Esophagus muscularis mucosa (tissue), 4 donors: ENCODE measurements at regions not wholly inside any gene's neighbourhood (a gene's known extent, or its start where the extent isn't known, plus 50 kb on each side); places are given as distances from the start of the nearest gene placed in this dataset.
A peak's percentile ranks its signal among the peaks of the same experiment; 100 is the strongest.

Experiments used
- EP300 ChIP-seq: sonication (generic); formaldehyde crosslinking; IDR thresholded peaks from one replicate; pipeline ENCODE4 v1.6.1; 2017; ENCODE audit warnings: antibody characterized with exemption
- POLR2A ChIP-seq: fragments of 450-650 bp; IDR thresholded peaks from one replicate; pipeline ENCODE4 v1.6.1; 2017; ENCODE audit warnings: antibody characterized with exemption, moderate library complexity, mild to moderate bottlenecking, low read depth
- POLR2AphosphoS5 ChIP-seq, 2 donors: sonication (generic); formaldehyde crosslinking; IDR thresholded peaks; one replicate each; pipeline ENCODE4 v1.6.1; 2017; ENCODE audit warnings: antibody characterized with exemption in 2 of 2
- TF ChIP-seq, protein P1 (sequence below), 3 experiments: fragments of 200-600 bp in 2 of 3; fragments of 450-650 bp in 1 of 3; sonication (generic) in 2 of 3; IDR thresholded peaks; one replicate each; pipeline ENCODE4 v1.5.1; 2017 to 2019; ENCODE audit warnings: antibody characterized with exemption in 3 of 3, mild to moderate bottlenecking in 2 of 3, moderate library complexity in 1 of 3

DNA sequence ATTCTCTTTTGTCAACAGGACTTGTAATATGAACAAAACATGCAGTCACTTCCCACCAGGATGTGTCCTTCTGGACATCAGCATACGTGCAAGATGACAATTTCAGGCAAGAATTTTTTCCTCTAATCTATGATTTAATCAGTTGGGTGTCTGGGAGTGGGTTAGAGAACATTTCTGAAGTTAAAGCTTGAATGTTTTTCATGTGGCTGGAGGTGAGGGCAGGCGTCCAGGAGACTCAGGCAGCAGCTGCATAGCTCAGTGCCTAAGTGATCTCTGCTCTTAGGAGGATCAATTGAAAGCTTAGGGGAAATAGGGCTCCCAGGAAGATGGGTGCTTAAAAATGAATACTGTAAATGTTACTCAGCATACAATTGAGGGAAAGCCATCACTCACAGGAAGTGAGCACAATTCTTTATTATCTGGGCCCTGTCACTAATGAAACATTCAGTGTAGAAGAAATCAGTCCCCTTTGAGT is 457.6 kb upstream of the KLF6 start:
- TF ChIP-seq, protein P1, sequence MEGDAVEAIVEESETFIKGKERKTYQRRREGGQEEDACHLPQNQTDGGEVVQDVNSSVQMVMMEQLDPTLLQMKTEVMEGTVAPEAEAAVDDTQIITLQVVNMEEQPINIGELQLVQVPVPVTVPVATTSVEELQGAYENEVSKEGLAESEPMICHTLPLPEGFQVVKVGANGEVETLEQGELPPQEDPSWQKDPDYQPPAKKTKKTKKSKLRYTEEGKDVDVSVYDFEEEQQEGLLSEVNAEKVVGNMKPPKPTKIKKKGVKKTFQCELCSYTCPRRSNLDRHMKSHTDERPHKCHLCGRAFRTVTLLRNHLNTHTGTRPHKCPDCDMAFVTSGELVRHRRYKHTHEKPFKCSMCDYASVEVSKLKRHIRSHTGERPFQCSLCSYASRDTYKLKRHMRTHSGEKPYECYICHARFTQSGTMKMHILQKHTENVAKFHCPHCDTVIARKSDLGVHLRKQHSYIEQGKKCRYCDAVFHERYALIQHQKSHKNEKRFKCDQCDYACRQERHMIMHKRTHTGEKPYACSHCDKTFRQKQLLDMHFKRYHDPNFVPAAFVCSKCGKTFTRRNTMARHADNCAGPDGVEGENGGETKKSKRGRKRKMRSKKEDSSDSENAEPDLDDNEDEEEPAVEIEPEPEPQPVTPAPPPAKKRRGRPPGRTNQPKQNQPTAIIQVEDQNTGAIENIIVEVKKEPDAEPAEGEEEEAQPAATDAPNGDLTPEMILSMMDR (IDR thresholded peaks at IDR 0.05), result no peak
- TF ChIP-seq POLR2A (no peak), EP300 (no peak), POLR2AphosphoS5 (IDR thresholded peaks at IDR 0.05) (peak; percentile 42 to 58)
